Neural progenitor cell (in vitro differentiated cells): ENCODE measurements at regions not wholly inside any gene's neighbourhood (a gene's known extent, or its start where the extent isn't known, plus 50 kb on each side); places are given as distances from the start of the nearest gene placed in this dataset.
"Not testable (repeated sequence)": the region's sequence is repeated elsewhere in the genome, so short reads cannot be mapped to it uniquely, and the experiment has no call there.

Experiments
- DNase-seq: peaks from one replicate; pipeline ENCODE4 v3.0.0-alpha.2; 2016; ENCODE audit warnings: low spot score
- H2AFZ ChIP-seq: fragments of 200-600 bp; sonication (generic); replicated peaks from 2 replicates; pipeline ENCODE4 v1.6.1; 2016; ENCODE audit warnings: antibody characterized with exemption
- H3F3A ChIP-seq: fragments of 200-600 bp; sonication (generic); 2 replicates; pipeline ENCODE4 v1.6.1; 2016; ENCODE audit warnings: antibody characterized with exemption, low read depth
- H3K27ac ChIP-seq: fragments of 200-600 bp; sonication (generic); 2 replicates; pipeline ENCODE4 v1.5.1; 2016; ENCODE audit warnings: mild to moderate bottlenecking
- H3K27me3 ChIP-seq: fragments of 200-600 bp; sonication (generic); 2 replicates; pipeline ENCODE4 v1.6.1; 2016; ENCODE audit warnings: mild to moderate bottlenecking, moderate library complexity
- H3K36me3 ChIP-seq: fragments of 200-600 bp; sonication (generic); 2 replicates; pipeline ENCODE4 v1.5.1; 2016
- H3K4me1 ChIP-seq: fragments of 200-600 bp; sonication (generic); 2 replicates; pipeline ENCODE4 v1.6.1; 2016; ENCODE audit warnings: mixed run types
- H3K4me2 ChIP-seq: fragments of 200-600 bp; sonication (generic); 2 replicates; pipeline ENCODE4 v1.6.1; 2016
- H3K4me3 ChIP-seq: fragments of 200-600 bp; sonication (generic); 2 replicates; pipeline ENCODE4 v1.5.1; 2016
- H3K79me2 ChIP-seq: fragments of 200-600 bp; sonication (generic); 2 replicates; pipeline ENCODE4 v1.6.1; 2016; ENCODE audit warnings: low read depth
- H3K9ac ChIP-seq: fragments of 200-600 bp; sonication (generic); 2 replicates; pipeline ENCODE4 v1.6.1; 2016
- H3K9me3 ChIP-seq: fragments of 200-600 bp; sonication (generic); 2 replicates; pipeline ENCODE4 v1.5.1; 2016; ENCODE audit warnings: low read depth
- H4K20me1 ChIP-seq: fragments of 200-600 bp; sonication (generic); 2 replicates; pipeline ENCODE4 v1.6.1; 2016; ENCODE audit warnings: low read depth
- H3K27ac Mint-ChIP-seq: 3 replicates; pipeline ENCODE4 v1.8.0; 2021; ENCODE audit warnings: mixed read lengths
- H3K27me3 Mint-ChIP-seq: 2 replicates; pipeline ENCODE4 v1.8.0; 2022; ENCODE audit warnings: low read depth, mild to moderate bottlenecking, inconsistent platforms, moderate library complexity, mixed read lengths; ENCODE audit not compliant: insufficient read depth
- H3K36me3 Mint-ChIP-seq: 3 replicates; pipeline ENCODE4 v1.8.0; 2021; ENCODE audit warnings: mixed read lengths
- H3K4me1 Mint-ChIP-seq: 3 replicates; pipeline ENCODE4 v1.8.0; 2021; ENCODE audit warnings: mixed read lengths
- H3K4me3 Mint-ChIP-seq: 3 replicates; pipeline ENCODE4 v1.8.0; 2021; ENCODE audit warnings: mild to moderate bottlenecking, moderate library complexity, mixed read lengths
- H3K9me3 Mint-ChIP-seq: 3 replicates; pipeline ENCODE4 v1.8.0; 2020; ENCODE audit warnings: mixed read lengths
- EZH2 ChIP-seq: fragments of 200-600 bp; sonication (generic); IDR thresholded peaks from 2 replicates; pipeline ENCODE4 v1.6.1; 2017; ENCODE audit warnings: antibody characterized with exemption, mild to moderate bottlenecking, moderate library complexity
- EZH2phosphoT487 ChIP-seq: fragments of 200-600 bp; sonication (generic); IDR thresholded peaks from 2 replicates; pipeline ENCODE4 v1.6.1; 2017; ENCODE audit warnings: antibody characterized with exemption
- TF ChIP-seq, protein P1 (sequence below): fragments of 200-600 bp; sonication (generic); IDR thresholded peaks from 2 replicates; pipeline ENCODE4 v1.5.1; 2017; ENCODE audit warnings: antibody characterized with exemption, mild to moderate bottlenecking

DNA sequence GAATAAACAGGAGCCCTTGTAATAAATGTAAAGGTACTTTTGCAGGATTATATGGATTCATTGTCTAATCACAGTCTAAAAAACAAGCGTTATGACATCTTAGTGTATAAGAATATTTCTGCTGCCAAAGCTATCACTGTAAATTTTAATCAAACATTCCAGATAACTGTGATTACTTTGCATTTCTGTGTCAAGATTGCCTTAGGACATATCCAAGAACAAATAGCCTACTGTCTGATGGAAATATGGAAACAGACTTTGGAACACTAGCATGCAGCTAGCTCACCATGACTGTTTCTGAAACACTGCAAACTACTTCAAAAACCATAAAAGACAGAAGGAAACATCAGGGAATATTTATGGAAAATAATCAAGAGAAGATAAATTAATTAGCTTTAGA lies 248.7 kb upstream of the ASCC3 start:
- no peaks in the 10 kb centered on the region for H3F3A ChIP-seq
- Mint-ChIP-seq H3K36me3 (no peaks in the 10 kb centered on the region), H3K4me1 (no peaks in the 10 kb centered on the region), H3K4me3 (no peak overlapping the region), H3K27me3 (no peaks in the 10 kb centered on the region), H3K27ac (no peak overlapping the region), H3K9me3 (no peaks in the 10 kb centered on the region)
- no peaks in the 10 kb centered on the region for H3K27me3 ChIP-seq
- H3K4me1 ChIP-seq, result no peaks in the 10 kb centered on the region
- DNase-seq, result no peak
- H3K4me3 ChIP-seq, result no peak overlapping the region
- H2AFZ ChIP-seq, result no peak overlapping the region
- no peak overlapping the region for H3K27ac ChIP-seq
- no peaks in the 10 kb centered on the region for H3K9me3 ChIP-seq
- H3K36me3 ChIP-seq, result no peaks in the 10 kb centered on the region
- no peak overlapping the region for H3K9ac ChIP-seq
- H3K79me2 ChIP-seq, result no peaks in the 10 kb centered on the region
- no peaks in the 10 kb centered on the region for H4K20me1 ChIP-seq
- no peak overlapping the region for H3K4me2 ChIP-seq
- TF ChIP-seq, protein P1, sequence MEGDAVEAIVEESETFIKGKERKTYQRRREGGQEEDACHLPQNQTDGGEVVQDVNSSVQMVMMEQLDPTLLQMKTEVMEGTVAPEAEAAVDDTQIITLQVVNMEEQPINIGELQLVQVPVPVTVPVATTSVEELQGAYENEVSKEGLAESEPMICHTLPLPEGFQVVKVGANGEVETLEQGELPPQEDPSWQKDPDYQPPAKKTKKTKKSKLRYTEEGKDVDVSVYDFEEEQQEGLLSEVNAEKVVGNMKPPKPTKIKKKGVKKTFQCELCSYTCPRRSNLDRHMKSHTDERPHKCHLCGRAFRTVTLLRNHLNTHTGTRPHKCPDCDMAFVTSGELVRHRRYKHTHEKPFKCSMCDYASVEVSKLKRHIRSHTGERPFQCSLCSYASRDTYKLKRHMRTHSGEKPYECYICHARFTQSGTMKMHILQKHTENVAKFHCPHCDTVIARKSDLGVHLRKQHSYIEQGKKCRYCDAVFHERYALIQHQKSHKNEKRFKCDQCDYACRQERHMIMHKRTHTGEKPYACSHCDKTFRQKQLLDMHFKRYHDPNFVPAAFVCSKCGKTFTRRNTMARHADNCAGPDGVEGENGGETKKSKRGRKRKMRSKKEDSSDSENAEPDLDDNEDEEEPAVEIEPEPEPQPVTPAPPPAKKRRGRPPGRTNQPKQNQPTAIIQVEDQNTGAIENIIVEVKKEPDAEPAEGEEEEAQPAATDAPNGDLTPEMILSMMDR, result no peak
- TF ChIP-seq EZH2, result no peak
- TF ChIP-seq EZH2phosphoT487, result no peak

GRCh38 chr6:101146389-101146788 lies 247.1 kb upstream of the GRIK2 start:
- Histone ChIP-seq H3K9me3 (no peaks in the 10 kb centered on the region), H3K4me1 (peaks cover 17% of the 10 kb centered on the region), H3F3A (peaks cover 24% of the 10 kb centered on the region), H3K79me2 (no peaks in the 10 kb centered on the region), H3K4me2 (no peak overlapping the region), H3K9ac (no peak overlapping the region), H2AFZ (no peak overlapping the region), H3K27me3 (no peaks in the 10 kb centered on the region), H3K27ac (no peak overlapping the region), H4K20me1 (no peaks in the 10 kb centered on the region), H3K4me3 (no peak overlapping the region), H3K36me3 (no peaks in the 10 kb centered on the region)
- Mint-ChIP-seq H3K27me3 (peaks cover 3% of the 10 kb centered on the region), H3K4me3 (no peak overlapping the region), H3K4me1 (peaks cover 2% of the 10 kb centered on the region), H3K36me3 (no peaks in the 10 kb centered on the region), H3K27ac (no peak overlapping the region), H3K9me3 (peaks cover 3% of the 10 kb centered on the region)
- DNase-seq, result no peak
- TF ChIP-seq EZH2 (no peak), EZH2phosphoT487 (no peak)
- TF ChIP-seq, protein P1, result no peak

GRCh38 chr6:101150226-101150625 lies 243.3 kb upstream of the GRIK2 start:
- DNase-seq, result peak; percentile 68
- Mint-ChIP-seq H3K9me3 (peaks cover 4% of the 10 kb centered on the region), H3K27ac (no peak overlapping the region), H3K4me1 (peaks cover 2% of the 10 kb centered on the region), H3K36me3 (no peaks in the 10 kb centered on the region), H3K4me3 (no peak overlapping the region), H3K27me3 (peaks cover 3% of the 10 kb centered on the region)
- Histone ChIP-seq H3K4me1 (peaks cover 17% of the 10 kb centered on the region), H2AFZ (no peak overlapping the region), H3K9me3 (no peaks in the 10 kb centered on the region), H3K27me3 (no peaks in the 10 kb centered on the region), H4K20me1 (no peaks in the 10 kb centered on the region), H3K4me2 (peak overlapping the region; percentile 60), H3F3A (peaks cover 24% of the 10 kb centered on the region), H3K27ac (peak overlapping the region; percentile 73), H3K4me3 (no peak overlapping the region), H3K79me2 (no peaks in the 10 kb centered on the region), H3K36me3 (no peaks in the 10 kb centered on the region), H3K9ac (no peak overlapping the region)
- TF ChIP-seq, protein P1, result no peak
- TF ChIP-seq EZH2 (no peak), EZH2phosphoT487 (no peak)

GRCh38 chr6:101157638-101158037 lies 235.9 kb upstream of the GRIK2 start:
- not testable (repeated sequence) for H3K9me3 ChIP-seq, H3K36me3 ChIP-seq, H3F3A ChIP-seq, H3K4me1 Mint-ChIP-seq, H3K27ac Mint-ChIP-seq, H3K4me2 ChIP-seq, H3K4me3 ChIP-seq, H3K79me2 ChIP-seq, H3K36me3 Mint-ChIP-seq, H3K27me3 Mint-ChIP-seq, H4K20me1 ChIP-seq, H3K27ac ChIP-seq, H3K9me3 Mint-ChIP-seq, DNase-seq, H3K27me3 ChIP-seq, H3K4me1 ChIP-seq, H3K9ac ChIP-seq, H2AFZ ChIP-seq, H3K4me3 Mint-ChIP-seq
